ENCODE measurements at regions not wholly inside any gene's neighbourhood (a gene's known extent, or its start where the extent isn't known, plus 50 kb on each side); places are given as distances from the start of the nearest gene placed in this dataset.

DNA sequence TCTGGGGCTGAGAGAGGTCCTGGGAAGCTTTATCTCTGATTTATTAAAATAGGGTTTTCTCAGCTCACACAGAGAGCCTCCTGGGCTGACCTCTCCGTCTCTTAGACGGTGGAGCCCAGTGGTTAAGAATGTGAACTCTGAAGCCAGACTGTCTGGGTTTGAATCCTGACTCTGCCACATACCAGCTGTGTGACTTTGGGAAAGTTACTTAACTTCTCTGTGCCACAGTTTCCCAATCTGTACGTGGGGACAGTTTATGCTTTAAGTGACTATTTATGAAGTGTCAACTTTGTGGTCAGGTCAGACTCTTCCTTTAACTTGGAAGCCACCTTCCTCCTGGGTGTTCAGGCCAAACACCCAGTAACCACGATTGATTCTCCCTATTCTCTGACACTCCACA, 290.9 kb downstream of the AACS start:
- no peak for FAIRE-seq
- TF ChIP-seq POLR2A (IDR thresholded peaks at IDR 0.05; ENCODE audit: low read depth, low read length), result no peak
- no peak for DNase-seq (ENCODE audit: insufficient read length, low spot score)

DNA sequence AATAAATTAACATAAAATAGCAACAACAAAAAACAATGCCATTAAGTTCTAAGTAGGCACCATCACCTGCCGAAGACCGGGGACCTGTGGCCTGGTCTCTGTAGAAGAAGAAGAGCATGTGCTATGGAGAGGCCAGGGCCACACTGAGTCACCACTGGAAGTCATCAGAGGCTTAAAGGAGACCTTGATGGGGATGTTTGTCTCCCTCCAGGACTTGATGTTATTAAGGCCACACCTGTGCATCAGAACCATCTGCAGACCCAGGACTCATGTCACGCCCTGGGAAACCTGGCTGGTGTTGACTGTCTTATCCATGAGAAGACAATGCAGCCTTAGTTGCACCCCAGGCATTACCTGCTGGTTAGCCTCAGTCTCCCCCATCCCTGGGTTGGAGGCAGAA, 292.3 kb downstream of the AACS start:
- DNase-seq (ENCODE audit: insufficient read length, low spot score), result no peak
- TF ChIP-seq POLR2A (IDR thresholded peaks at IDR 0.05; ENCODE audit: low read depth, low read length), result no peak
- no peak for FAIRE-seq

DNA sequence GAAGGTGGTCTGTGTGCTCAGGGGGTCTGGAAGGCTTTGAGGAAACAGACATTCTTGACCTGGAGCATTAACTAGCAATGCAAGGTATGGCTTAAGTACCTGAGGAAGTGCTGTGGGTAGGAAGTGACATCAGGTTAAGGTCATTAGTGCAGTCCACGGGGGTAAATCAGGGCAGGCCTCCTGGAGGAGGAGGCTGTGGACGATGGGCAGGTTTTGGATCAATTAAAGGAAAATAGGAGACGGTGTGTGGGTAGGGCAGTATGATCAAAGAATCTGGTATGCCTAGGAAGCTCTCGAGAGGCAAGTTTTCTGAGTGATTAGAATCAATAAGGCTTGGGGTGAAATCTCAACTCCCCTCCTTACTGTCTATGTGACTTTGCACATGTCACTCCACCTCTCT, 295.3 kb downstream of the AACS start:
- no peak for FAIRE-seq

DNA sequence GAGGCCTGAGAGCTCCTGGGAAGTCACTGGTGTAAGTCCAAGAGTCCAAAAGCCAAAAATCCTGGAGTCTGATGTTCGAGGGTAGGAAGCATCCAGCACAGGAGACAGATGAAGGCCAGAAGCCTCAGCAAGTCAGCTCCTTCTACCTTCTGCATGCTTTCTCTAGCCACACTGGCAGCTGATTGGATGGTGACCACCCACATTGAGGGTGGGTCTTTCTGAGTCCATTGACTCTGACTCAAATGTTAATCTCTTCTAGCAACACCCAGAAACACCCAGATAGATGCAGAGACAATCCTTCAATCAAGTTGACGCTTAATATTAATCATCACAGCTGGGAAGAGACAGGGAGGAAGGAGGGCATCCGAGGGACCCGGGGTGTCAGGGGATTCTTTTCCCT, 305.8 kb downstream of the AACS start:
- no peak for TF ChIP-seq POLR2A (IDR thresholded peaks at IDR 0.05; ENCODE audit: low read depth, low read length)
- FAIRE-seq (no peak), DNase-seq (ENCODE audit: insufficient read length, low spot score) (no peak)

More for the DNA sequence above, 295.3 kb downstream of the AACS start:
- DNase-seq (ENCODE audit: insufficient read length, low spot score), result no peak
- no peak for TF ChIP-seq POLR2A (IDR thresholded peaks at IDR 0.05; ENCODE audit: low read depth, low read length)

DNA sequence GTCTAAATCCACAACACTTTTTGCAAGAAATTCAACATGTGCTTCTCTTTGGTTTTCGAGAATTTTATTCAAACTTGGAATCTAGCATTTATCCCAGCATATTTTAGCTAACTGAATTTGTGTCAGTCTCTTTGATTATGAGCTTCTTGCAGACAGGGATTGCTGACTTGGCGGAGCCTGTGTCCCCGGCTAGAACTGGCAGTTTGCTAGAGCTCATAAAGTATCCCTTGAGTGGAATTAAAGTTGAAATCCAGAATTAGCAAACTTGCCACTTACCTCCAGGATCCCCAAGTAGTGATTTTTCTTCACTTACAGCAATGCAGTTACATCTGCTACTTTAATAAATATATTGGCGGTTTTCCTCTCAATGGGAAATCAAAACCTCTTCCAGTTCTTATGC, 306.9 kb downstream of the AACS start:
- no peak for TF ChIP-seq POLR2A (IDR thresholded peaks at IDR 0.05; ENCODE audit: low read depth, low read length)
- FAIRE-seq (no peak), DNase-seq (ENCODE audit: insufficient read length, low spot score) (no peak)

DNA sequence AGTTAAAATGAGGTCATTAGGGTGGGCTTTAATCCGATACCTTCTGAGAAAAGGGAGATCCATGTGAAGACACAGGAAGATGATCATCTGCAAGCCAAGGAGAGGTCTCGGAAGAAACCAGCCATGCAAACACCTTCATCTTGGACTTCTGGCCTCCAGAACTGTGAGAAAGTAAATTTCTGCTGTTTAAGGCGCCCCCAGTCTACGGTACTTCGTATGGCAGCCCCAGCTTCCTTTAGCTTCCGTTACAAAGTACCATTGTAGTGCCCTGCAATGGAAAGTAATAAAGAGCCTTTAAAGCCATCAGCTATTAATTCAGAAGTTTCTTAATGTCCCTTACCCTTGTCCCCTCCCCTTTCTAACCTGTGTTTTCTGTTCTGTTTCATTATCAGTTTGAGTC, 308.1 kb downstream of the AACS start:
- FAIRE-seq (no peak), DNase-seq (ENCODE audit: insufficient read length, low spot score) (no peak)
- TF ChIP-seq POLR2A (IDR thresholded peaks at IDR 0.05; ENCODE audit: low read depth, low read length), result no peak

DNA sequence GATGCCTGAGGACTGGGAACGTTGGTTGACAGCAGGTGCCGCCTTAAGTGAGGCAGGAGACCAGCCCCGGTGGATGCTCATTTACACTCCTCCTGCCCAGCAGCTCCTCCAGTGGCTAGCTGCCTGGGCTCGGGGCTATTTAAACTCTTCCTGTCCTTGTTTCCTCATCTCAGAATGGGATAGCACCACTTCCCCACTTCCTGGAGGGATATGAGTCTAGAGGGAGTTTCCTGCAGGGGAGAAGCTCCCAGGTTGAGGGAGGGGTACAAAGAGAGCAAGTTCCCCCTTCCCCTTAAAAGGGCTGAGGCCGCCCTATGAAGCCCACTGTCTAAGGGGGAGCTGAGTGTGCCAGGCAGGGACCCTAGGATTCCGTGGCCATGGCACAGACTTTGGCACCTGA, 311.2 kb downstream of the AACS start:
- TF ChIP-seq POLR2A (IDR thresholded peaks at IDR 0.05; ENCODE audit: low read depth, low read length), result no peak
- FAIRE-seq (no peak), DNase-seq (ENCODE audit: insufficient read length, low spot score) (no peak)

DNA sequence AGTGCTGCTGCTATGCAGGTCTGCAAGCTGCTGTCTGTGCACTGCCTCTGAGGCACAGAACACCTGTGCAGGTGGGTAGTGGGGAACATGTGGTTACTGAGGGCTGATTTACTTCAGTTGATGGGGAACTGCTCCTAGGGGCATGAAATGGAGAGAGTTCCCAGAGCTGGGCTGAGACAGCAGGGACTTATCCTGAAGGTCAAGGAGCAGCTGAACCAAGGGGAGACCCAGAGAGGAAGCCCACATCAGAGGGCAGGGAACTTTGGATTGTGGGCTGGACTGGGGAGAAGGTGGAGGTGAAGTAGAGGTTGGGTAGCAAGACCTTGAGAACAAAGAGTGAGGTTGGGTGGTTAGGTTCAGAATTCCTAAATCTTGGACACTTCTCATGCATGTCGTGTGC, 311.9 kb downstream of the AACS start:
- no peak for DNase-seq (ENCODE audit: insufficient read length, low spot score)
- FAIRE-seq, result no peak

DNA sequence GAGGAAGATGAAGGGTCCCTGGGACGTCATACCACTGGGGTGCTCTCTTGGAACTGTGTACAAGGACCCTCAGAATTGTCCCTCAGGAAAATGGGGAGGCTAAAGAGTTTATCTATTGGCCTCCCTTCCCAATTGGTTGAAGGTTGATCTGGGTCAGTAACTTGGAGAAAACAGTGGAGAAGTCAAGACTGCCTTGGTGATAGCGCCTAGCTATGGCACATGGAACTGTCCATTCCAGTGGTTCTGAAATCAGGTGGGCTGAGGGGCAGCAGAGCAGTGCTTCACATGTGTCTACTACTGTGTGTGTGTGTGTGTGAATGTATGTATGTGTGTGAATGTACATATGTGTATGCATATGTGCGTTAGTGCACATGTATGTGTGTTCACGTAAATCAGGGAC, 316.1 kb downstream of the AACS start:
- no peak for TF ChIP-seq POLR2A (IDR thresholded peaks at IDR 0.05; ENCODE audit: low read depth, low read length)
- FAIRE-seq, result no peak
- DNase-seq (ENCODE audit: insufficient read length, low spot score), result no peak

More for the DNA sequence above, 311.9 kb downstream of the AACS start:
- TF ChIP-seq POLR2A (IDR thresholded peaks at IDR 0.05; ENCODE audit: low read depth, low read length), result no peak

DNA sequence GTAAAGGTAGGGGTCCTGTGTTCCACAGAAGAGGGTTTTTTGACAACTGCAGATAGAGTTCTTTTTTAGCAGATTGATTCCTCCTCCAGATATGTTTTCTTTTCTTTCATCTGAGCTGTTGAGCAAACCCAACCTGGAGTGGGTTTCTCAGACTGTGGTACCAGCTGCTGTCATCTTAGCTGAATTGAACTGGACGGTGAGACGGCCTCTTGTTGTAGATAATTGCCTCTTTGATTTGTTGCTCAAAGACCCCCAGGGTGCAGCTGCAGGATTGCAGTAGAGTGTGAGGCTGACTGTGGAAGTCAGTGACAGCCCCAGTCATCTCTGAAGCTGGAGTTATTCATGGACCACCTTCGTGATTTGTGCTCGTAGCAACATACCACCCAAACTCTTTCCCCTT, 317.7 kb downstream of the AACS start:
- DNase-seq (ENCODE audit: insufficient read length, low spot score) (no peak), FAIRE-seq (no peak)
- TF ChIP-seq POLR2A (IDR thresholded peaks at IDR 0.05; ENCODE audit: low read depth, low read length), result no peak

DNA sequence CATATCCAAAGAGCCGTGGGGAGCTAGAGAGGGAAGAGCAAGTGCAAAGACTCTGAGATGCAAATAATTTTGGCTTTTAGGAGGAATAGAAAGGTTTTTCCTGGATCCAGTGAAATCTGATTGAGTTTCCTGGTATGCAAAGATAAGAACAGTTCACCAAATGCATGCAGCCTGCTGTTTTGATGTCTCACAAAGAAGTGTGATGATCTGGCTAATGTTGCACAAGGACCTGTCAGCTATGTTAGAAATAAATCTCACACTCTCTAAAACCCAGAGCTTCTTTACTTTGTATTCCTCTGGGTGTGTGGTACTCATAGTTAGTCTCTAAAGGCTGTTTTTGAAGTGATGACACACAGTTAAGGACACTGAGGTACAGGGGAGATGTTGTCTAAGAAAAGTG, 321.4 kb downstream of the AACS start:
- no peak for TF ChIP-seq POLR2A (IDR thresholded peaks at IDR 0.05; ENCODE audit: low read depth, low read length)
- no peak for FAIRE-seq
- no peak for DNase-seq (ENCODE audit: insufficient read length, low spot score)

DNA sequence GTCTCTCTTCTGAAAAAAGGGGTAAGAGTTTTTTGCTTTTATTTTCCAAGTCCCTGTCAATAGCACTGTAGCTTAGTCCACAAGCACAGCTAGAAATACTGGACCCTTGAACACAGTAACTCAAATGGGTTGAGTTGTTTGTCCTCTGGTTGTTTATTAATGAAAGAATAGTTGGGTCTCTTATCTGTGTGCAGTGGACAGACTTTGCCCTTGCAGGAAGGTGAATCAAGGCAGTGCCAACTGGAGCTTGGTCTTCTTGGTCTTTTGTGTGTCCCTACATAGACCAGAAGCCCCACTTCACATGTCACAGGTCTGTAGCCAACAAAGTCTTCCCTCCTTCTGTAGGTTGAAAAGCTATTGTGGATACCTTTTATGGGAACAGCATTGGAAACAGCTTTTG, 322.0 kb downstream of the AACS start:
- no peak for TF ChIP-seq POLR2A (IDR thresholded peaks at IDR 0.05; ENCODE audit: low read depth, low read length)
- FAIRE-seq (no peak), DNase-seq (ENCODE audit: insufficient read length, low spot score) (no peak)

DNA sequence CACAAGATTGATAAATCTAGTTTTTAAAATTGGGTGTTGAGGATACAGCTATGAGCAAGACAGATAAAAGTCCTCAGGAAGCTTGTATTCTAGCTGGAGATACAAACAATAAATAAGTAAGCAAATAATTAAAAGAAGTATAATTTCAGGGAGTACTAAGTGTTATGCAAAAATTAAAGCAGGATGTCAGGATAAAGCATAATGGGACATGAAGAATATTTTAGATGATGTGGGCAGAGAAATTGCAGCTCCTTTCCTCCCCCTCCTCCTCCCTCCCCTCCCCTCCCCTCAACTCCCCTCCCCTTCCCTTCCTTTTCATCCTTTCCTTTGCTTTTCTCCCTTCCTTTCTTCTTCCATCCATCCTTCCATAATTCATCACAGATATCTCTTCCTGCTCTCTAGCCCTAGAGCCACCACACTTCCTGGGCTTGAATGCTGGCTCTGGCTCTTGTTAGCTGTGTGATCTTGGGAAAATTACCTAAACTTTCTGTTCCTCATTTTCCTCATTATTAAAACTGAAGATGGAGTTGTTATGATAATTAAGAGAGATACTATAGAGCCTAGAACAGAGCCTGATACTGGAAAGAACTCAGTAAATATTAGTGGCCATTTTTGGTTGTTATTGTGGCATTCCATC, 323.9 kb downstream of the AACS start:
- TF ChIP-seq POLR2A (IDR thresholded peaks at IDR 0.05; ENCODE audit: low read depth, low read length), result no peak
- FAIRE-seq (no peak), DNase-seq (ENCODE audit: insufficient read length, low spot score) (no peak)

DNA sequence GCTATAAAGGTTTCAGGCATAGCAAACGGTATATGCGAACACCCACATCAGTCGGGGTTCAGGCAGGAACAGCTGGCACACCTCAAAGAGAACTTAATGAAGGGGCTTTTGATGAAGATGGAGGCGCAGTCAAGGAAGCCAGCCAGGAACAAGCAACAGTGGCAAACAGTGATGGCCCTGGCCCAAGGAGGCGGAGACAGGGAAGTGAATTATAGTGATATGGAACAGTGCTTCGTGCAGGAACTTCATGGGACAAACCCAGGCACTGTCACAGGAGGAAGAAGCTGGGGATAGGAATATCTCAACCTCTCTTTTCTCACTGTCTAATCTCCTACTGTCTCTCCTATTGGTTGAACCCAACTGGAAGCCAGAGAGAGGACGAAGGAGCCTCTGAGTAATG, 328.3 kb downstream of the AACS start:
- FAIRE-seq, result no peak
- DNase-seq (ENCODE audit: insufficient read length, low spot score), result no peak
- TF ChIP-seq POLR2A (IDR thresholded peaks at IDR 0.05; ENCODE audit: low read depth, low read length), result no peak

DNA sequence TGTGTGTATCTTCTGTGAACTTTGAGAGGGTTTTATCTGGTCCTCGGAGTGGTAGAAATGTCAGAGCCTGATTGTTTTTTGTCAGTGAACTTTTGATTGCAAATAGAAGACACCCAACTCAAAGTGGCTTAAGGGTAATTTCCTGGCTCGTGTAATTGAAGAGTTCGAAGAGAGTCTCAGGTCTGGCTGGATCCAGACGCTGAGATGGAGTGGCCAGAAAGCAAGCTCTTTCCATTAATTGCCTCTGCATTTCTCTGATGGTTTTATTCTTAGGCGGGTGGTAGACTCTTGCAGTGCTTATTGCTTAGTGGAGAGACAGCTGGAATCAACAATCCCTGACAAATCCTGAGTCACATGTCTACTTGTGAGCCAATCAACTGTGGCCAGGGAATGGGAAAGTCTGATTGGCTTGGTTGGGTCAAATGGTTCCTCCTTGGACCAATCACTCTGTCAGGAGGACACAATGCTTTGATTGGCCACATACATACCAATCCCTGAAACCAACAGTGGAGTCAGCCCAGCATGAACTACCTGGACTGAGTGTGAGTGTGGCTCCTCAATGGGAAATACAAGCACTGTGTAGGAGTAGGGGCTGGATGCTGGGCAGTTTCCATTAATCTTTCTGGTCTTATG, 330.5 kb downstream of the AACS start:
- DNase-seq (ENCODE audit: insufficient read length, low spot score) (no peak), FAIRE-seq (no peak)
- TF ChIP-seq POLR2A (IDR thresholded peaks at IDR 0.05; ENCODE audit: low read depth, low read length), result no peak

Measured in H54 (cell line).